ENCODE measurements at regions not wholly inside any gene's neighbourhood (a gene's known extent, or its start where the extent isn't known, plus 50 kb on each side); places are given as distances from the start of the nearest gene placed in this dataset.

- DNase-seq: no peak
These were observed 51.0 kb upstream of the L3MBTL3 start for GRCh38 chr6:129967427-129967826.

GRCh38 chr6:129966125-129966524 lies 52.3 kb upstream of the L3MBTL3 start:
- DNase-seq: no peak

- no peak for DNase-seq
These were observed 53.3 kb upstream of the L3MBTL3 start for GRCh38 chr6:129965096-129965495.

GRCh38 chr6:129959358-129959930 lies 58.9 kb upstream of the L3MBTL3 start:
- DNase-seq: no peak

GRCh38 chr6:129957941-129958898 lies 60.2 kb upstream of the L3MBTL3 start:
- DNase-seq: no peak

- DNase-seq: no peak
These were observed 62.8 kb upstream of the L3MBTL3 start for GRCh38 chr6:129955584-129955983.

- DNase-seq: no peak
These were observed 63.5 kb upstream of the L3MBTL3 start for GRCh38 chr6:129954749-129955431.

GRCh38 chr6:129947797-129948196 lies 70.6 kb upstream of the L3MBTL3 start:
- no peak for DNase-seq

GRCh38 chr6:129946439-129947140 lies 71.8 kb upstream of the L3MBTL3 start:
- DNase-seq: no peak

- DNase-seq: no peak
These were observed 74.6 kb upstream of the L3MBTL3 start for GRCh38 chr6:129943637-129944271.

- DNase-seq: no peak
These were observed 77.8 kb upstream of the L3MBTL3 start for GRCh38 chr6:129940454-129941195.

- DNase-seq: no peak
These were observed 77.3 kb upstream of the TMEM244 start for GRCh38 chr6:129938249-129939020.

- DNase-seq: peak; percentile 86
These were observed 75.4 kb upstream of the TMEM244 start for GRCh38 chr6:129936329-129937165.

- DNase-seq: no peak
These were observed 71.2 kb upstream of the TMEM244 start for GRCh38 chr6:129932321-129932720.

- no peak for DNase-seq
These were observed 68.3 kb upstream of the TMEM244 start for GRCh38 chr6:129929433-129929832.

- peak; percentile 43 for DNase-seq
These were observed 62.6 kb upstream of the TMEM244 start for GRCh38 chr6:129923530-129924250.

GRCh38 chr6:129921169-129921817 lies 60.2 kb upstream of the TMEM244 start:
- DNase-seq: peak; percentile 90

GRCh38 chr6:129920103-129920798 lies 59.1 kb upstream of the TMEM244 start:
- DNase-seq: peak; percentile 6
